ENCODE measurements at regions not wholly inside any gene's neighbourhood (a gene's known extent, or its start where the extent isn't known, plus 50 kb on each side); places are given as distances from the start of the nearest gene placed in this dataset.

GRCh38 chr4:31370866-31371465 is 650.8 kb downstream of the PCDH7 start:
- Histone ChIP-seq H2BK12ac (ENCODE audit: low read depth, low read length) (no peak overlapping the region), H3K9me3 (ENCODE audit: insufficient read depth in 2 of 2, low read depth in 1 of 2, low read length in 1 of 2) (peaks cover 0 to 4% of the 10 kb centered on the region in 2 experiments; a peak in 2 of 4 replicates), H3K56ac (replicated peaks; ENCODE audit: insufficient read length, low read depth, low read length) (no peak overlapping the region), H3K27me3 (replicated peaks in 1 of 4; ENCODE audit: control insufficient read depth in 3 of 4, extremely low read depth in 1 of 4, insufficient read depth in 3 of 4, low read length in 3 of 4) (no peaks in the 10 kb centered on the region), H3K4me2 (ENCODE audit: insufficient read depth in 1 of 2, low read depth in 2 of 2, low read length in 2 of 2) (no peak overlapping the region), H2BK5ac (ENCODE audit: low read depth, low read length) (no peak overlapping the region), H2BK20ac (ENCODE audit: low read length) (no peak overlapping the region), H2AFZ (ENCODE audit: low read length) (no peak overlapping the region), H3K23me2 (ENCODE audit: low read depth, low read length) (no peaks in the 10 kb centered on the region; the same call in 1 of the 2 replicates), H3K23ac (ENCODE audit: insufficient read length) (no peak overlapping the region), H3K36me3 (ENCODE audit: control insufficient read depth in 2 of 4, insufficient read depth in 4 of 4, low read length in 3 of 4) (no peaks in the 10 kb centered on the region), H4K91ac (replicated peaks; ENCODE audit: insufficient read length, low read length) (no peak overlapping the region), H3K4ac (replicated peaks; ENCODE audit: insufficient read length, low read depth, low read length) (no peak overlapping the region), H3K27ac (ENCODE audit: low read depth, low read length) (no peak overlapping the region), H3K4me3 (ENCODE audit: extremely low read depth in 1 of 4, insufficient read depth in 2 of 4, low read depth in 3 of 4, low read length in 4 of 4) (no peak overlapping the region), H4K20me1 (replicated peaks in 1 of 2; ENCODE audit: control insufficient read depth in 1 of 2, insufficient read depth in 2 of 2, low read length in 2 of 2) (no peaks in the 10 kb centered on the region), H4K5ac (ENCODE audit: insufficient read length, low read depth, low read length) (no peak overlapping the region), H3K14ac (ENCODE audit: insufficient read length) (no peak overlapping the region), H3K79me1 (ENCODE audit: low read depth, low read length) (no peaks in the 10 kb centered on the region), H2AK5ac (ENCODE audit: low read depth, low read length) (no peak overlapping the region), H2BK120ac (replicated peaks; ENCODE audit: low read depth, low read length) (no peak overlapping the region), H3K4me1 (replicated peaks in 1 of 4; ENCODE audit: control insufficient read depth in 3 of 4, insufficient read depth in 4 of 4, low read length in 3 of 4) (no peaks in the 10 kb centered on the region), H3K18ac (ENCODE audit: extremely low read depth, low read length) (no peak overlapping the region), H2BK15ac (ENCODE audit: low read length) (no peak overlapping the region), H3K79me2 (ENCODE audit: control insufficient read depth in 1 of 2, insufficient read depth in 2 of 2, low read length in 2 of 2) (no peaks in the 10 kb centered on the region), H4K8ac (ENCODE audit: extremely low read depth, insufficient read depth, low read length) (no peak overlapping the region), H3K9ac (replicated peaks in 1 of 4; ENCODE audit: extremely low read depth in 1 of 4, low read depth in 3 of 4, low read length in 3 of 4) (no peak overlapping the region)
- FAIRE-seq (peak; percentile 96), DNase-seq (ENCODE audit: low read depth in 1 of 2, low spot score in 2 of 2) (no peak)
- ChIA-PET POLR2A (ENCODE audit: partially characterized antibody) (no interaction called here), CTCF (ENCODE audit: partially characterized antibody) (interaction anchor here (0.6 to 1.7 kb wide), 2 partner anchors 19 to 234 kb away, joined by 3 to 4 read pairs; no protein-coding TSS in a partner anchor)
- WGBS, 2 experiments (ENCODE audit: extremely low coverage in 1 of 2, insufficient coverage in 1 of 2, insufficient read length in 1 of 2, insufficient replicate concordance in 2 of 2, low coverage in 1 of 2, low lambda C conversion rate in 2 of 2, missing lambda C conversion rate in 1 of 2): 67% methylated on average over 3 of the region's 3 CpGs; no CpG with 5 or more reads in 1 of the 2 experiments
- TF ChIP-seq RAD21 (IDR thresholded peaks at IDR 0.05 in 1 of 2, conservative IDR thresholded peaks at IDR 0.05 in 1 of 2; ENCODE audit: low read depth in 2 of 2, low read length in 2 of 2): peak; percentile 77 to 78
